Brain microvascular endothelial cell (primary cell): ENCODE measurements at regions not wholly inside any gene's neighbourhood (a gene's known extent, or its start where the extent isn't known, plus 50 kb on each side); places are given as distances from the start of the nearest gene placed in this dataset.

Experiments
- DNase-seq: peaks from one replicate; pipeline ENCODE4 v3.0.0-alpha.2; 2020
- H3K27ac ChIP-seq: fragments of 250-450 bp; sonication (Bioruptor Pico); 2 replicates; pipeline ENCODE4 v1.5.1; 2020; ENCODE audit warnings: mild to moderate bottlenecking, moderate library complexity
- H3K27me3 ChIP-seq: fragments of 250-450 bp; sonication (Bioruptor Pico); replicated peaks from 2 replicates; pipeline ENCODE4 v1.5.1; 2020; ENCODE audit warnings: mild to moderate bottlenecking
- H3K36me3 ChIP-seq: fragments of 250-450 bp; sonication (Bioruptor Pico); replicated peaks from 2 replicates; pipeline ENCODE4 v1.5.1; 2020; ENCODE audit warnings: mild to moderate bottlenecking
- H3K4me3 ChIP-seq: 2 replicates; pipeline ENCODE4 v1.5.1; 2011; ENCODE audit warnings: low read depth, mild to moderate bottlenecking, control low read depth, low read length, moderate library complexity
- in situ Hi-C: cut with HindIII; loops from 2 replicates; pipeline ENCODE4 v1.10.0; 2017; ENCODE audit warnings: low sequenced_read_pairs, low pct_ligation_motif_present
- TF ChIP-seq, protein P1 (sequence below): IDR thresholded peaks from 2 replicates; pipeline ENCODE4 v1.5.1; 2011; ENCODE audit warnings: low read depth, mild to moderate bottlenecking, moderate library complexity, low read length, control low read depth, inconsistent platforms; ENCODE audit errors: missing control alignments

DNA sequence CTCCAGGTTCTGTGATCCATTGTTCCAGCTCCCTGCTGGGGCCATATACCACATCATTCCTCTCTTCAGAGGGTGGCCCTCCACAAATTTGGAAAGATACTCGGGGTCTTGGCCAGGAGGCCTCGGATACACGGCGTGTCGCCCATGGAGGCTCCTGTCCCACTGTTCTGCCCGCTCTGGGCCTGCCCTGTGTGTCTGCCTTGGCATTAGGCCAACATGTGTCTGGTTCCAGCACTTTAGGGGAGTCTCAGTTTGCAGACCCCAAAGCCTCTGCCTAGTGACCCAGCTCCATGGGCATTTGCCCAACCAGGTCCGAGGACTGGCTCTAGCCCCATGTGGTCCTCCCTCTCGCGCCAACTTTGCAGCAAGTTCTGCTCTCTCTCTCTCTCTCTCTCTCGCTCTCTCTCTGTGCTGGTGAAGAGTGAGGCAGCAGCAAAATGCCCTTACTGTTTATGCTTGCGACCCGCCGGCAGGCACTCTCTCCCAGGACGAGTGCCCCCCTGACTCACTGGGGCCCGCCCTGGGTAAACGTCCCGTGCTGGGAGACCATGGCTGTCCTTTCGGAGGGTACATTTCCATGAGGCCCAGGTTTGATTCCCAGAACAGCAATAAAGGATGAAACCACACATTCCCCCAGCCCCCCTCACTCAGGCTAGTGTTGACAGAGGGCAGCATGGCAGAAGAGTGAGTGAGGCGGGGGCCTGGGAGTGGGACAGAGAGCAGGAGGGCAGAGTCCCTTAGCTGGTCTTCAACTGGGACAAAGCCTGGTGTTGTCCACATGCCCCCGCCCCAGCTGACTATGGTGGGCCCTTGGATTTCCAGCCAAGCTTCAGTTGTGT lies 77.9 kb downstream of the ISG20 start:
- Histone ChIP-seq H3K27me3 (no peaks in the 10 kb centered on the region), H3K27ac (no peak overlapping the region), H3K4me3 (no peak overlapping the region), H3K36me3 (no peaks in the 10 kb centered on the region)
- TF ChIP-seq, protein P1, sequence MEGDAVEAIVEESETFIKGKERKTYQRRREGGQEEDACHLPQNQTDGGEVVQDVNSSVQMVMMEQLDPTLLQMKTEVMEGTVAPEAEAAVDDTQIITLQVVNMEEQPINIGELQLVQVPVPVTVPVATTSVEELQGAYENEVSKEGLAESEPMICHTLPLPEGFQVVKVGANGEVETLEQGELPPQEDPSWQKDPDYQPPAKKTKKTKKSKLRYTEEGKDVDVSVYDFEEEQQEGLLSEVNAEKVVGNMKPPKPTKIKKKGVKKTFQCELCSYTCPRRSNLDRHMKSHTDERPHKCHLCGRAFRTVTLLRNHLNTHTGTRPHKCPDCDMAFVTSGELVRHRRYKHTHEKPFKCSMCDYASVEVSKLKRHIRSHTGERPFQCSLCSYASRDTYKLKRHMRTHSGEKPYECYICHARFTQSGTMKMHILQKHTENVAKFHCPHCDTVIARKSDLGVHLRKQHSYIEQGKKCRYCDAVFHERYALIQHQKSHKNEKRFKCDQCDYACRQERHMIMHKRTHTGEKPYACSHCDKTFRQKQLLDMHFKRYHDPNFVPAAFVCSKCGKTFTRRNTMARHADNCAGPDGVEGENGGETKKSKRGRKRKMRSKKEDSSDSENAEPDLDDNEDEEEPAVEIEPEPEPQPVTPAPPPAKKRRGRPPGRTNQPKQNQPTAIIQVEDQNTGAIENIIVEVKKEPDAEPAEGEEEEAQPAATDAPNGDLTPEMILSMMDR: no peak
- DNase-seq: no peak
- in situ Hi-C loops: no loop called here

DNA sequence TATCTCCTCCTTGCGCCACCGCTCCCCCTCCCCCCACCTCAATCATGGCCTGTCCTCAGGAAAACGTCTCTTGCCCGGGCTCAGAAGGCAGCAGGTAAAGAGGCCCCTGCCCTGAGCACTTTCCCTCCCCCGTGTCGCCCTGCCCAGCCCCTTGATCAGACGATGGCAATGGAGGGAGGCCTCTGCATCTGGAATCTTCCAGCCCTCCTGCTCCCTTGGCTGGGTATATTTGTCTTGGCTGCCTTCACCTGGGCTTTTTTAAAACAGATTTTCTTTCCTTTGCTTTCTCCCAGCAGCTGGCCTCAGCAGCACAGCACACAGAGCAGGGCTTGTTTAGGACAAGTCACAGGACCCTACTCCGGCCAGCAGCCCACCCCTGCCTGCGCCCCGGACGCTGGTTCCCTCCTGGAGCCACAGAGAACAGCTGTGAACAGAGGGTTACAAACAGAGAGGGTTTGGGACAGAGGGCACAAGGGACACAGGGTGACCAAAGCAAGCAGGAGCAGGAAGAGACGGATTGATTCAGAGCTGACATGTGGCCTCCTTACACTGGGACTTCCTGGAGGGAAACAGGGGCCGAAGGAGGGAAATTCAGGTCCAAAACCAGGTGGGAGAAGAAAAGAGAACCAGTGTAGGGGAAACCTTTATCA lies 78.7 kb downstream of the ISG20 start:
- no peaks in the 10 kb centered on the region for H3K27me3 ChIP-seq

DNA sequence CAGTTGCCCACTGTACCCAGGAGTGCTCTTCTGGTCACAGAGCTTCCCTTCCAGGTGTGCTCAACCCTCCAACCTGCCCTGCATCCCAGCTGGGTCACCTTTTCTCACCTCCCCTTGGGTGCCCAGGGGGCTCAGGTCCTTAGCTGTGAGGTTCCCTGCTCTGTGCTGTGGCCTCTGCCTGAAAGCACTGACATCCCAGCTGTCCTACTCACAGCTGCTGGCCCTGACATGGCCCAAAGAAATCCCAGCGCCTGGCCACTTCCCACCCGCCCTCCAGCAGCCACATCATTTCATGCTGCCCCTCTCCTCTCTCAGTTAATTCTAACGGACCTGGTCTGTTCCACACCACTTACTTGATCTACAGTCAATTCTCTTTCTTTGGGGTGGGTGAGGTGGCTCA lies 79.9 kb downstream of the ISG20 start:
- no peak overlapping the region for H3K27ac ChIP-seq
- no peaks in the 10 kb centered on the region for H3K36me3 ChIP-seq
- in situ Hi-C loops: no loop called here
- no peaks in the 10 kb centered on the region for H3K27me3 ChIP-seq
- TF ChIP-seq, protein P1: no peak
- H3K4me3 ChIP-seq: no peak overlapping the region
- no peak for DNase-seq

More for the DNA sequence above, 78.7 kb downstream of the ISG20 start:
- DNase-seq: no peak
- Histone ChIP-seq H3K36me3 (no peaks in the 10 kb centered on the region), H3K27ac (no peak overlapping the region), H3K4me3 (no peak overlapping the region)
- TF ChIP-seq, protein P1: no peak
- in situ Hi-C loops: no loop called here

DNA sequence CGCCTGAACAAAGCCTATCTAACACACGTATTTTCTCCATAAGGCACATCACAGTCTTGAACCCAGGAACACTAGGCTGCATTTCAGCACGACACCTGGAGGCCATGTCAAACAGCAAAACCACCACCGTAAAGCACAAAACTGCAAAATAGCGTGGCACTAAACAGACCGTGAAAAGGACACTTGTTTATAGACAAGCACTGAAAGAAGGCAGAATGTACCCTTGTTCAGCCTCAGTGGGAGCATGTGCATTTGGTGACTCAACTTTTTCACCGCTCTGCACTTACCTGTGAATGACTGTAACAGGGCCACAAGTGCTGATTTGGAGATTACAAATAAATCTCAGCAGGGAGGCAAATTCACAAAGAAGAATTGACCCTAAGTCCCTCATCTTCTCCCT lies 80.8 kb downstream of the ISG20 start:
- TF ChIP-seq, protein P1: no peak
- Histone ChIP-seq H3K36me3 (no peaks in the 10 kb centered on the region), H3K27ac (no peak overlapping the region), H3K27me3 (no peaks in the 10 kb centered on the region), H3K4me3 (no peak overlapping the region)
- no peak for DNase-seq
- in situ Hi-C loops: no loop called here

DNA sequence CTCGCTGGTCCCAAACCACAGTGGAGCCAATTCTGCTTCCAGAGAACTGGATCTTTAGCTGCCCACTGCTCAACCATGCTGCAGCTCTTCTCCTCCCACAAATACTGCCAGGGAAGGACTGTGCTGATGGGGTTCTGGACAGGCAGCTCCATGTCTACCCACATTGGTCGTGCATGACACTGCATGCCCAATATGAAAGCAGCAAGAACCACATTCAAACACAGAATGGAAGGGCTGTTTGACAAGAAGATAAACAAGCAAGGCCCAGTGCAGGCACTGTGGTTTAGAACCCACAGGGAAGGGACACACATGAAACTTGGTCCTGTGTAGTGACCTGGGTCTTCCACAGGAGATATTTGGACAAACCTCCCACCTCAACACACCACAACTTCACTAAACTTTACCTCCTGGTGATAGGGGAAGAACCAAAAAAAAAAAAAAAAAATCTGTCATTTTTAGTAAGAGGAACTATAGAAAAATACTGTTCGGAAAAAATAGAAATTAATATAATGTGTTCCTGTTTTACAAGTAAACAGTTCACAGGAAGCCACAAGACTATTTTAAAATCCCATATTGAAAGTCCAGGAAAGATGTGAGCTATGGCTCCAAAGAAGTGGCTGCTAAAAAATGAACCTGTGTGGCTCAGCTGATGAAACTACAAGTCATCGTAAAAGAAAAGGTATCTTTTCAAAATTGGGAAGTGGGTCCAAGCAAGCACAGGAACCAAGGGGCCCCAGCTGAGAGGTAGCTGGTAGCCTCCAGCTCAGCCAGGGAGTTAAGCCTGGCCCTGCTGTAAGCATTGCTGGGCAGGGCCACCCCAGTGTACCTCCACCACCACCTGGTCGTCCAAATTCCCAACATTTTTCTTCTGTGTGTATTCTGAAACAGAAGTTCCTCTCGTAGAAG lies 77.7 kb upstream of the ACAN start:
- no peak for DNase-seq
- Histone ChIP-seq H3K27ac (no peak overlapping the region), H3K27me3 (no peaks in the 10 kb centered on the region), H3K36me3 (no peaks in the 10 kb centered on the region), H3K4me3 (no peak overlapping the region)
- TF ChIP-seq, protein P1: no peak
- in situ Hi-C loops: no loop called here
